IMR-90 (cell line): ENCODE measurements at regions not wholly inside any gene's neighbourhood (a gene's known extent, or its start where the extent isn't known, plus 50 kb on each side); places are given as distances from the start of the nearest gene placed in this dataset.

Experiments
- ATAC-seq: fragments of 200-7000 bp; cut with Tn5 transposase; 2 replicates; pipeline ENCODE4 v1.9.1; 2020; ENCODE audit warnings: low read depth, mild to moderate bottlenecking, moderate library complexity
- BruUV-seq: library from RNA; stranded (reverse); fragments of 400-500 nt; replicated peaks from 2 replicates; lab custom pipeline; 2021; lab: Mats Ljungman, UMichigan
- CTCF ChIA-PET: fragments of 300-600 bp; formaldehyde crosslinking; extraction: SDS; loops from one replicate; lab custom pipeline; 2021; ENCODE audit warnings: antibody characterized with exemption; lab: Yijun Ruan, JAX
- POLR2A ChIA-PET: fragments of 300-600 bp; sonication (Branson Sonifier 250); formaldehyde crosslinking; loops from one replicate; lab custom pipeline; 2022; ENCODE audit warnings: antibody characterized with exemption; ENCODE audit not compliant: unreplicated experiment; lab: Charles Lee
- DNase-seq: peaks from one replicate; pipeline ENCODE4 v3.0.0; 2013
- H2AFZ ChIP-seq: replicated peaks from 2 replicates; pipeline ENCODE3; 2013; ENCODE audit warnings: low read length, mild to moderate bottlenecking; ENCODE audit not compliant: poor library complexity
- H2AK5ac ChIP-seq: 2 replicates; pipeline ENCODE4 v1.6.1; 2013; ENCODE audit warnings: low read depth, low read length, inconsistent platforms
- H2AK9ac ChIP-seq: replicated peaks from 2 replicates; pipeline ENCODE3; 2013; ENCODE audit warnings: mild to moderate bottlenecking, low read depth, low read length, moderate library complexity; ENCODE audit not compliant: poor library complexity
- H2BK120ac ChIP-seq: 2 replicates; pipeline ENCODE4 v1.6.1; 2013; ENCODE audit warnings: low read depth, low read length, inconsistent platforms
- H2BK15ac ChIP-seq: 3 replicates; pipeline ENCODE4 v1.6.1; 2013; ENCODE audit warnings: low read depth, low read length, inconsistent platforms
- H2BK20ac ChIP-seq: 2 replicates; pipeline ENCODE4 v1.6.1; 2013; ENCODE audit warnings: low read depth, mild to moderate bottlenecking, inconsistent platforms, low read length, moderate library complexity
- H2BK5ac ChIP-seq: 2 replicates; pipeline ENCODE4 v1.6.1; 2013; ENCODE audit warnings: mild to moderate bottlenecking, low read depth, low read length, inconsistent platforms; ENCODE audit not compliant: poor library complexity, severe bottlenecking
- H3K14ac ChIP-seq: replicated peaks from 2 replicates; pipeline ENCODE4 v1.6.1; 2013; ENCODE audit warnings: low read depth, low read length, inconsistent platforms
- H3K18ac ChIP-seq: 2 replicates; pipeline ENCODE4 v1.6.1; 2013; ENCODE audit warnings: low read depth, low read length, control low read depth
- H3K23ac ChIP-seq: 2 replicates; pipeline ENCODE4 v1.6.1; 2013; ENCODE audit warnings: low read depth, low read length, inconsistent platforms
- H3K27ac ChIP-seq: 2 replicates; pipeline ENCODE4 v1.5.1; 2013; ENCODE audit warnings: mild to moderate bottlenecking, control low read depth, low read length; ENCODE audit not compliant: insufficient read depth
- H3K27me3 ChIP-seq: 2 replicates; pipeline ENCODE4 v1.6.1; 2013; ENCODE audit warnings: low read length; ENCODE audit not compliant: control insufficient read depth, insufficient read depth
- H3K36me3 ChIP-seq: 2 replicates; pipeline ENCODE4 v1.6.1; 2013; ENCODE audit warnings: low read length, mixed read lengths; ENCODE audit not compliant: control insufficient read depth, insufficient read depth
- H3K4ac ChIP-seq: 2 replicates; pipeline ENCODE4 v1.6.1; 2013; ENCODE audit warnings: low read depth, low read length, inconsistent platforms
- H3K4me1 ChIP-seq: 2 replicates; pipeline ENCODE4 v1.6.1; 2013; ENCODE audit warnings: low read length, mixed read lengths; ENCODE audit not compliant: control insufficient read depth, insufficient read depth
- H3K4me2 ChIP-seq: 2 replicates; pipeline ENCODE4 v1.6.1; 2013; ENCODE audit warnings: low read depth, mild to moderate bottlenecking, control low read depth, low read length, moderate library complexity
- H3K4me3 ChIP-seq: 2 replicates; pipeline ENCODE4 v1.5.1; 2013; ENCODE audit warnings: low read depth, mild to moderate bottlenecking, control low read depth, low read length, moderate library complexity; ENCODE audit not compliant: insufficient read depth
- H3K56ac ChIP-seq: 2 replicates; pipeline ENCODE4 v1.6.1; 2013; ENCODE audit warnings: low read length, inconsistent platforms; ENCODE audit not compliant: insufficient read depth; ENCODE audit errors: extremely low read depth
- H3K79me1 ChIP-seq, 2 experiments: 2 replicates each; pipeline ENCODE4 v1.6.1; 2013; ENCODE audit warnings: low read length in 2 of 2, inconsistent platforms in 1 of 2, low read depth in 1 of 2
- H3K9ac ChIP-seq: 2 replicates; pipeline ENCODE4 v1.6.1; 2013; ENCODE audit warnings: low read depth, low read length, control low read depth
- H3K9me1 ChIP-seq: 2 replicates; pipeline ENCODE4 v1.6.1; 2013; ENCODE audit warnings: low read length, inconsistent platforms; ENCODE audit not compliant: insufficient read depth
- H3K9me3 ChIP-seq: 2 replicates; pipeline ENCODE4 v1.6.1; 2013; ENCODE audit warnings: low read length; ENCODE audit not compliant: control insufficient read depth, insufficient read depth
- H4K20me1 ChIP-seq: 2 replicates; pipeline ENCODE4 v1.6.1; 2013; ENCODE audit warnings: low read length, inconsistent platforms; ENCODE audit not compliant: insufficient read depth
- H4K5ac ChIP-seq: 2 replicates; pipeline ENCODE4 v1.6.1; 2013; ENCODE audit warnings: mild to moderate bottlenecking, low read depth, low read length, control low read depth
- H4K8ac ChIP-seq, 2 experiments: 2 replicates each; pipeline ENCODE4 v1.6.1; 2013; ENCODE audit warnings: low read depth in 2 of 2, low read length in 2 of 2, control low read depth in 1 of 2, inconsistent platforms in 1 of 2
- H4K91ac ChIP-seq: 2 replicates; pipeline ENCODE4 v1.6.1; 2013; ENCODE audit warnings: low read depth, low read length, inconsistent platforms; ENCODE audit not compliant: insufficient read depth
- BHLHE40 ChIP-seq: fragments of 150-350 bp; IDR thresholded peaks from 2 replicates; pipeline ENCODE4 v1.6.1; 2016; ENCODE audit warnings: mild to moderate bottlenecking, low read depth, low read length
- CEBPB ChIP-seq: IDR thresholded peaks from 2 replicates; pipeline ENCODE4 v1.6.1; 2012; ENCODE audit warnings: low read depth, low read length, improper control_type of control experiment
- MAZ ChIP-seq: IDR thresholded peaks from 2 replicates; pipeline ENCODE4 v1.6.1; 2012; ENCODE audit warnings: low read depth, mild to moderate bottlenecking, low read length, improper control_type of control experiment, moderate library complexity, borderline replicate concordance
- POLR2A ChIP-seq: IDR thresholded peaks from 2 replicates; pipeline ENCODE4 v1.6.1; 2012; ENCODE audit warnings: mild to moderate bottlenecking, low read depth, low read length
- RAD21 ChIP-seq: IDR thresholded peaks from 2 replicates; pipeline ENCODE4 v1.6.1; 2012; ENCODE audit warnings: low read length, improper control_type of control experiment
- SMC3 ChIP-seq: fragments of 150-350 bp; IDR thresholded peaks from 2 replicates; pipeline ENCODE4 v1.6.1; 2016; ENCODE audit warnings: low read depth, mild to moderate bottlenecking, antibody characterized with exemption, low read length, moderate library complexity
- WGBS, 2 experiments: methylation state at CpG; one replicate each; pipeline versions ENCODE4 v1.1.5 to v1.1.7; 2013; ENCODE audit warnings: missing lambda C conversion rate in 2 of 2; ENCODE audit not compliant: insufficient read length in 1 of 2; ENCODE audit errors: extremely low coverage in 2 of 2; 5-methylcytosine and 5-hydroxymethylcytosine counted together
- dilution Hi-C: fragments of 300-500 bp; cut with HindIII; formaldehyde crosslinking; loops from one replicate; pipeline ENCODE4 v1.14.3; 2018; ENCODE audit warnings: low sequenced_read_pairs; ENCODE audit not compliant: unreplicated experiment
- in situ Hi-C: fragments of 300-500 bp; cut with MboI; formaldehyde crosslinking; loops from 3 replicates; pipeline ENCODE4 v1.14.3; 2019; ENCODE audit warnings: low sequenced_read_pairs, inconsistent platforms, mixed read lengths
- intact Hi-C: fragments of 100-400 bp; cut with micrococcal nuclease; formaldehyde crosslinking; loops from 2 replicates; pipeline ENCODE4 v1.10.0; 2022
- TF ChIP-seq, protein P1 (sequence below): fragments of 150-350 bp; IDR thresholded peaks from 2 replicates; pipeline ENCODE4 v1.6.1; 2016; ENCODE audit warnings: low read depth, mild to moderate bottlenecking, low read length, moderate library complexity, borderline replicate concordance
- TF ChIP-seq, protein P2 (sequence below): conservative IDR thresholded peaks from 2 replicates; pipeline ENCODE4 v1.5.1; 2012; ENCODE audit warnings: mild to moderate bottlenecking, low read depth, low read length, improper control_type of control experiment
- TF ChIP-seq, protein P3 (sequence below): fragments of 150-350 bp; IDR thresholded peaks from 2 replicates; pipeline ENCODE4 v1.6.1; 2017; ENCODE audit warnings: mild to moderate bottlenecking, antibody characterized with exemption, low read length, low read depth

DNA sequence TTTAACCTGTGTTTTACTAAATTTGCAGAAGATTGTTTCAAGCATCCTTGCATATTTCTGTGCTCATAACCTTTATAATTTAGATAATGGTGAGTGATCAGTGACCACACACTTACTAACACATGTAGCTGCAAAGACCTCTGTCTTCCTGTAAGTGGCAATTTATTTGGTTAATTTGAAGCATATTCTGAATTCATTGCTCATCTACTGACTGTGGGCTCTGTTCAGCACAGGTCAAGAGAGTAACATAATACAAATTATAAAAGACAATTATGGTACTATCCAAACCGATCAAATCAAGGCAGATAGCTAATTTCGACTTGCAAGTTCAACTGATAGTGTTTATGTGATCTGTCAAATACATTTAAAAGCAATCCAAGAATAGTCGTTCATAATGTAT lies 223.9 kb upstream of the FAM98A start:
- no peak overlapping the region for H2AFZ ChIP-seq

More for the DNA sequence above, 223.9 kb upstream of the FAM98A start:
- no peaks in the 10 kb centered on the region for H4K20me1 ChIP-seq
- no peak overlapping the region for H2BK15ac ChIP-seq
- H2AK9ac ChIP-seq: no peak overlapping the region
- in situ Hi-C loops (no loop called here), intact Hi-C loops (no loop called here), dilution Hi-C loops (no loop called here)
- no peak for ATAC-seq
- no peak overlapping the region for H4K5ac ChIP-seq
- H2BK120ac ChIP-seq: no peak overlapping the region
- H3K9me3 ChIP-seq: peaks cover 5% of the 10 kb centered on the region; the same call in 1 of the 2 replicates
- no peaks in the 10 kb centered on the region for H3K36me3 ChIP-seq
- no peaks in the 10 kb centered on the region for H3K79me1 ChIP-seq
- no peak overlapping the region for H2BK5ac ChIP-seq
- H3K4ac ChIP-seq: no peak overlapping the region
- no peak overlapping the region for H3K4me2 ChIP-seq
- no peak overlapping the region for H3K18ac ChIP-seq
- no peaks in the 10 kb centered on the region for H3K27me3 ChIP-seq
- TF ChIP-seq BHLHE40: no peak
- TF ChIP-seq, protein P1, sequence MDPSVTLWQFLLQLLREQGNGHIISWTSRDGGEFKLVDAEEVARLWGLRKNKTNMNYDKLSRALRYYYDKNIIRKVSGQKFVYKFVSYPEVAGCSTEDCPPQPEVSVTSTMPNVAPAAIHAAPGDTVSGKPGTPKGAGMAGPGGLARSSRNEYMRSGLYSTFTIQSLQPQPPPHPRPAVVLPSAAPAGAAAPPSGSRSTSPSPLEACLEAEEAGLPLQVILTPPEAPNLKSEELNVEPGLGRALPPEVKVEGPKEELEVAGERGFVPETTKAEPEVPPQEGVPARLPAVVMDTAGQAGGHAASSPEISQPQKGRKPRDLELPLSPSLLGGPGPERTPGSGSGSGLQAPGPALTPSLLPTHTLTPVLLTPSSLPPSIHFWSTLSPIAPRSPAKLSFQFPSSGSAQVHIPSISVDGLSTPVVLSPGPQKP: no peak
- no peak for TF ChIP-seq RAD21
- TF ChIP-seq, protein P2, sequence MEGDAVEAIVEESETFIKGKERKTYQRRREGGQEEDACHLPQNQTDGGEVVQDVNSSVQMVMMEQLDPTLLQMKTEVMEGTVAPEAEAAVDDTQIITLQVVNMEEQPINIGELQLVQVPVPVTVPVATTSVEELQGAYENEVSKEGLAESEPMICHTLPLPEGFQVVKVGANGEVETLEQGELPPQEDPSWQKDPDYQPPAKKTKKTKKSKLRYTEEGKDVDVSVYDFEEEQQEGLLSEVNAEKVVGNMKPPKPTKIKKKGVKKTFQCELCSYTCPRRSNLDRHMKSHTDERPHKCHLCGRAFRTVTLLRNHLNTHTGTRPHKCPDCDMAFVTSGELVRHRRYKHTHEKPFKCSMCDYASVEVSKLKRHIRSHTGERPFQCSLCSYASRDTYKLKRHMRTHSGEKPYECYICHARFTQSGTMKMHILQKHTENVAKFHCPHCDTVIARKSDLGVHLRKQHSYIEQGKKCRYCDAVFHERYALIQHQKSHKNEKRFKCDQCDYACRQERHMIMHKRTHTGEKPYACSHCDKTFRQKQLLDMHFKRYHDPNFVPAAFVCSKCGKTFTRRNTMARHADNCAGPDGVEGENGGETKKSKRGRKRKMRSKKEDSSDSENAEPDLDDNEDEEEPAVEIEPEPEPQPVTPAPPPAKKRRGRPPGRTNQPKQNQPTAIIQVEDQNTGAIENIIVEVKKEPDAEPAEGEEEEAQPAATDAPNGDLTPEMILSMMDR: no peak
- TF ChIP-seq CEBPB: no peak
- TF ChIP-seq, protein P3, sequence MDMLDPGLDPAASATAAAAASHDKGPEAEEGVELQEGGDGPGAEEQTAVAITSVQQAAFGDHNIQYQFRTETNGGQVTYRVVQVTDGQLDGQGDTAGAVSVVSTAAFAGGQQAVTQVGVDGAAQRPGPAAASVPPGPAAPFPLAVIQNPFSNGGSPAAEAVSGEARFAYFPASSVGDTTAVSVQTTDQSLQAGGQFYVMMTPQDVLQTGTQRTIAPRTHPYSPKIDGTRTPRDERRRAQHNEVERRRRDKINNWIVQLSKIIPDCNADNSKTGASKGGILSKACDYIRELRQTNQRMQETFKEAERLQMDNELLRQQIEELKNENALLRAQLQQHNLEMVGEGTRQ: no peak
- no peak for TF ChIP-seq POLR2A
- no peak for TF ChIP-seq MAZ
- TF ChIP-seq SMC3: no peak
- BruUV-seq: no TSS peak
- no peak overlapping the region for H4K8ac ChIP-seq
- H2BK20ac ChIP-seq: no peak overlapping the region
- H3K14ac ChIP-seq: no peak overlapping the region
- H3K56ac ChIP-seq: no peak overlapping the region
- H3K4me3 ChIP-seq: no peak overlapping the region
- no peaks in the 10 kb centered on the region for H3K9me1 ChIP-seq
- no peak overlapping the region for H2AK5ac ChIP-seq
- POLR2A ChIA-PET: no interaction called here
- H3K4me1 ChIP-seq: no peaks in the 10 kb centered on the region
- H3K23ac ChIP-seq: no peak overlapping the region
- WGBS, 2 experiments: no CpG with 5 or more reads among the region's 3 CpGs
- no peak overlapping the region for H3K9ac ChIP-seq
- CTCF ChIA-PET: no interaction called here
- H3K27ac ChIP-seq: no peak overlapping the region
- H4K91ac ChIP-seq: no peak overlapping the region
- DNase-seq: no peak
